Activated T-helper 2 cell treated with anti-CD3 and anti-CD28 coated beads, Interferon-gamma antibody, Interleukin-2, Interleukin-4, amounts not matched to agents 10 μg/mL and 5 μg/mL and 100 μg/mL, durations not matched to agents 14 hours and 24 hours and 36 hours (primary cell): ENCODE measurements at regions not wholly inside any gene's neighbourhood (a gene's known extent, or its start where the extent isn't known, plus 50 kb on each side); places are given as distances from the start of the nearest gene placed in this dataset.
"Not testable (repeated sequence)": the region's sequence is repeated elsewhere in the genome, so short reads cannot be mapped to it uniquely, and the experiment has no call there.

Experiments used
- DNase-seq: peaks from one replicate; pipeline ENCODE4 v3.0.0; 2021; ENCODE audit warnings: low spot score
- H3K27ac Mint-ChIP-seq: one replicate; pipeline ENCODE4 v1.8.0; 2021; ENCODE audit warnings: mixed read lengths
- H3K27me3 Mint-ChIP-seq: one replicate; pipeline ENCODE4 v1.8.0; 2021; ENCODE audit warnings: low read depth, mixed read lengths
- H3K36me3 Mint-ChIP-seq: one replicate; pipeline ENCODE4 v1.8.0; 2021; ENCODE audit warnings: low read depth, mixed read lengths
- H3K4me1 Mint-ChIP-seq: one replicate; pipeline ENCODE4 v1.8.0; 2021; ENCODE audit warnings: low read depth, mixed read lengths
- H3K4me3 Mint-ChIP-seq: one replicate; pipeline ENCODE4 v1.8.0; 2021; ENCODE audit warnings: low read depth, mild to moderate bottlenecking, moderate library complexity, mixed read lengths
- H3K9me3 Mint-ChIP-seq: one replicate; pipeline ENCODE4 v1.8.0; 2021; ENCODE audit warnings: mixed read lengths
- intact Hi-C: fragments of 100-400 bp; cut with micrococcal nuclease; formaldehyde crosslinking; loops from one replicate; pipeline ENCODE4 v1.15.1; 2023

- H3K27ac Mint-ChIP-seq = no peak overlapping the region
- no peaks in the 10 kb centered on the region for H3K36me3 Mint-ChIP-seq
Measured at GRCh38 chr5:36739751-36740221, 133.4 kb downstream of the SLC1A3 start.

GRCh38 chr5:36740259-36740898, 134.0 kb downstream of the SLC1A3 start:
- Mint-ChIP-seq H3K27ac (no peak overlapping the region), H3K36me3 (no peaks in the 10 kb centered on the region), H3K4me3 (no peak overlapping the region), H3K9me3 (no peaks in the 10 kb centered on the region), H3K4me1 (peaks cover 16% of the 10 kb centered on the region), H3K27me3 (peaks cover 27% of the 10 kb centered on the region)
- DNase-seq = no peak
- intact Hi-C loops = no loop called here

More at GRCh38 chr5:36739751-36740221, 133.4 kb downstream of the SLC1A3 start:
- H3K4me1 Mint-ChIP-seq = peaks cover 12% of the 10 kb centered on the region
- H3K27me3 Mint-ChIP-seq = peaks cover 29% of the 10 kb centered on the region
- H3K9me3 Mint-ChIP-seq = no peaks in the 10 kb centered on the region
- H3K4me3 Mint-ChIP-seq = no peak overlapping the region
- peak; percentile 54 for DNase-seq
- intact Hi-C loops = loop anchor here (1.0 to 2.0 kb wide), 3 partner anchors 131 to 267 kb away; no protein-coding TSS in a partner anchor

- H3K27ac Mint-ChIP-seq = no peak overlapping the region
- H3K36me3 Mint-ChIP-seq = no peaks in the 10 kb centered on the region
- intact Hi-C loops = no loop called here
- H3K9me3 Mint-ChIP-seq = no peaks in the 10 kb centered on the region
- H3K4me3 Mint-ChIP-seq = no peak overlapping the region
- DNase-seq = no peak
- peaks cover 32% of the 10 kb centered on the region for H3K27me3 Mint-ChIP-seq
- peaks cover 18% of the 10 kb centered on the region for H3K4me1 Mint-ChIP-seq
Measured at GRCh38 chr5:36741128-36741527, 134.7 kb downstream of the SLC1A3 start.

GRCh38 chr5:36743891-36744772, 132.4 kb upstream of the NIPBL start:
- intact Hi-C loops = loop anchor here (1.0 kb wide), 2 partner anchors 126 to 129 kb away; no protein-coding TSS in a partner anchor
- Mint-ChIP-seq H3K27me3 (peaks cover 42% of the 10 kb centered on the region), H3K9me3 (peaks cover 3% of the 10 kb centered on the region), H3K4me1 (peaks cover 18% of the 10 kb centered on the region), H3K27ac (no peak overlapping the region), H3K4me3 (peak overlapping the region; percentile 76), H3K36me3 (no peaks in the 10 kb centered on the region)
- DNase-seq = no peak

- no peak overlapping the region for H3K27ac Mint-ChIP-seq
- peaks cover 46% of the 10 kb centered on the region for H3K27me3 Mint-ChIP-seq
- intact Hi-C loops = loop anchor here (1.0 kb wide), 1 partner anchor 128 kb away; no protein-coding TSS in a partner anchor
Measured at GRCh38 chr5:36744773-36745589, 131.6 kb upstream of the NIPBL start.

GRCh38 chr5:36747794-36748193, 128.8 kb upstream of the NIPBL start:
- peaks cover 13% of the 10 kb centered on the region for H3K4me1 Mint-ChIP-seq
- H3K36me3 Mint-ChIP-seq, H3K27ac Mint-ChIP-seq, H3K9me3 Mint-ChIP-seq, DNase-seq, intact Hi-C loops, H3K4me3 Mint-ChIP-seq: not testable (repeated sequence)
- H3K27me3 Mint-ChIP-seq = peaks cover 48% of the 10 kb centered on the region

More at GRCh38 chr5:36744773-36745589, 131.6 kb upstream of the NIPBL start:
- no peaks in the 10 kb centered on the region for H3K36me3 Mint-ChIP-seq
- no peak for DNase-seq
- peak overlapping the region; percentile 76 for H3K4me3 Mint-ChIP-seq
- peaks cover 13% of the 10 kb centered on the region for H3K4me1 Mint-ChIP-seq
- peaks cover 3% of the 10 kb centered on the region for H3K9me3 Mint-ChIP-seq

GRCh38 chr5:36751886-36752285, 124.7 kb upstream of the NIPBL start:
- Mint-ChIP-seq H3K27me3 (peaks cover 22% of the 10 kb centered on the region), H3K4me1 (no peaks in the 10 kb centered on the region), H3K4me3 (no peak overlapping the region), H3K36me3 (no peaks in the 10 kb centered on the region), H3K9me3 (peaks cover 2% of the 10 kb centered on the region), H3K27ac (no peak overlapping the region)
- DNase-seq = no peak
- intact Hi-C loops = no loop called here

GRCh38 chr5:36755342-36755741, 121.2 kb upstream of the NIPBL start:
- intact Hi-C loops = no loop called here
- no peak for DNase-seq
- Mint-ChIP-seq H3K4me1 (no peaks in the 10 kb centered on the region), H3K4me3 (no peak overlapping the region), H3K36me3 (no peaks in the 10 kb centered on the region), H3K9me3 (no peaks in the 10 kb centered on the region), H3K27ac (no peak overlapping the region), H3K27me3 (peaks cover 21% of the 10 kb centered on the region)

- no peak for DNase-seq
- Mint-ChIP-seq H3K27me3 (peaks cover 21% of the 10 kb centered on the region), H3K4me1 (no peaks in the 10 kb centered on the region), H3K36me3 (no peaks in the 10 kb centered on the region), H3K4me3 (no peak overlapping the region), H3K27ac (no peak overlapping the region), H3K9me3 (no peaks in the 10 kb centered on the region)
- intact Hi-C loops = no loop called here
Measured at GRCh38 chr5:36755920-36756488, 120.6 kb upstream of the NIPBL start.

- no peaks in the 10 kb centered on the region for H3K9me3 Mint-ChIP-seq
Measured at GRCh38 chr5:36756848-36757247, 119.7 kb upstream of the NIPBL start.

GRCh38 chr5:36759117-36759516, 117.5 kb upstream of the NIPBL start:
- no peak for DNase-seq
- Mint-ChIP-seq H3K27ac (no peak overlapping the region), H3K27me3 (peaks cover 14% of the 10 kb centered on the region), H3K4me3 (no peak overlapping the region), H3K4me1 (no peaks in the 10 kb centered on the region), H3K9me3 (no peaks in the 10 kb centered on the region), H3K36me3 (no peaks in the 10 kb centered on the region)
- intact Hi-C loops = no loop called here

More at GRCh38 chr5:36756848-36757247, 119.7 kb upstream of the NIPBL start:
- H3K27me3 Mint-ChIP-seq = peaks cover 17% of the 10 kb centered on the region
- intact Hi-C loops = no loop called here
- no peak for DNase-seq
- no peak overlapping the region for H3K4me3 Mint-ChIP-seq
- H3K36me3 Mint-ChIP-seq = no peaks in the 10 kb centered on the region
- H3K27ac Mint-ChIP-seq = no peak overlapping the region
- no peaks in the 10 kb centered on the region for H3K4me1 Mint-ChIP-seq

- no peaks in the 10 kb centered on the region for H3K4me1 Mint-ChIP-seq
- intact Hi-C loops = no loop called here
Measured at GRCh38 chr5:36763454-36763853, 113.1 kb upstream of the NIPBL start.

More at GRCh38 chr5:36763454-36763853, 113.1 kb upstream of the NIPBL start:
- Mint-ChIP-seq H3K27ac (no peak overlapping the region), H3K27me3 (peaks cover 21% of the 10 kb centered on the region), H3K36me3 (no peaks in the 10 kb centered on the region), H3K9me3 (no peaks in the 10 kb centered on the region), H3K4me3 (no peak overlapping the region)
- DNase-seq = no peak
